ENCODE measurements at regions not wholly inside any gene's neighbourhood (a gene's known extent, or its start where the extent isn't known, plus 50 kb on each side); places are given as distances from the start of the nearest gene placed in this dataset.

GRCh38 chr9:101907466-101907865 lies 169.0 kb upstream of the GRIN3A start:
- TF ChIP-seq NFIC (IDR thresholded peaks at IDR 0.05): no peak
- TF ChIP-seq YY1 (IDR thresholded peaks at IDR 0.05; ENCODE audit: low read depth): no peak
- TF ChIP-seq TCF12 (IDR thresholded peaks at IDR 0.05; ENCODE audit: low read depth): no peak
- TF ChIP-seq CREB1 (IDR thresholded peaks at IDR 0.05; ENCODE audit: low read depth): no peak
- no peak for TF ChIP-seq CEBPB (IDR thresholded peaks at IDR 0.05)
- TF ChIP-seq EGR1 (IDR thresholded peaks at IDR 0.05): no peak
- no peak for TF ChIP-seq ZBTB7A (IDR thresholded peaks at IDR 0.05; ENCODE audit: low read depth)
- TF ChIP-seq TAF1 (IDR thresholded peaks at IDR 0.05; ENCODE audit: low read depth): no peak

GRCh38 chr9:101904845-101905244 lies 166.4 kb upstream of the GRIN3A start:
- TF ChIP-seq FOXM1 (IDR thresholded peaks at IDR 0.05; ENCODE audit: borderline replicate concordance, low read depth): no peak
- TF ChIP-seq YY1 (IDR thresholded peaks at IDR 0.05; ENCODE audit: low read depth): no peak
- no peak for TF ChIP-seq TAF1 (IDR thresholded peaks at IDR 0.05; ENCODE audit: low read depth)
- no peak for TF ChIP-seq EGR1 (IDR thresholded peaks at IDR 0.05)
- TF ChIP-seq NFIC (IDR thresholded peaks at IDR 0.05): no peak
- no peak for TF ChIP-seq RAD21 (IDR thresholded peaks at IDR 0.05; ENCODE audit: low read depth)
- no peak for TF ChIP-seq MAX (IDR thresholded peaks at IDR 0.05)
- TF ChIP-seq EP300 (IDR thresholded peaks at IDR 0.05; ENCODE audit: borderline replicate concordance): no peak
- TF ChIP-seq TEAD4 (IDR thresholded peaks at IDR 0.05): no peak
- TF ChIP-seq REST (IDR thresholded peaks at IDR 0.05; ENCODE audit: low read depth): no peak
- TF ChIP-seq USF1 (IDR thresholded peaks at IDR 0.05): no peak
- no peak for TF ChIP-seq CEBPB (IDR thresholded peaks at IDR 0.05)
- no peak for TF ChIP-seq CREB1 (IDR thresholded peaks at IDR 0.05; ENCODE audit: low read depth)
- TF ChIP-seq ZBTB7A (IDR thresholded peaks at IDR 0.05; ENCODE audit: low read depth): no peak

- no peak for TF ChIP-seq TEAD4 (IDR thresholded peaks at IDR 0.05)
These were observed 163.6 kb upstream of the GRIN3A start for GRCh38 chr9:101902051-101902450.

- TF ChIP-seq RAD21 (IDR thresholded peaks at IDR 0.05; ENCODE audit: low read depth) (no peak), MAX (IDR thresholded peaks at IDR 0.05) (no peak), CEBPB (IDR thresholded peaks at IDR 0.05) (no peak), EGR1 (IDR thresholded peaks at IDR 0.05) (no peak), FOXM1 (IDR thresholded peaks at IDR 0.05; ENCODE audit: borderline replicate concordance, low read depth) (no peak), YY1 (IDR thresholded peaks at IDR 0.05; ENCODE audit: low read depth) (no peak), TCF12 (IDR thresholded peaks at IDR 0.05; ENCODE audit: low read depth) (no peak), NFIC (IDR thresholded peaks at IDR 0.05) (no peak), ZBTB7A (IDR thresholded peaks at IDR 0.05; ENCODE audit: low read depth) (no peak), CREB1 (IDR thresholded peaks at IDR 0.05; ENCODE audit: low read depth) (no peak), EP300 (IDR thresholded peaks at IDR 0.05; ENCODE audit: borderline replicate concordance) (no peak)
These were observed 158.7 kb upstream of the GRIN3A start for GRCh38 chr9:101897196-101897595.

GRCh38 chr9:101893661-101894646 lies 155.5 kb upstream of the GRIN3A start:
- TF ChIP-seq ZBTB7A (IDR thresholded peaks at IDR 0.05; ENCODE audit: low read depth) (no peak), USF1 (IDR thresholded peaks at IDR 0.05) (no peak), FOXM1 (IDR thresholded peaks at IDR 0.05; ENCODE audit: borderline replicate concordance, low read depth) (no peak), CEBPB (IDR thresholded peaks at IDR 0.05) (no peak), RAD21 (IDR thresholded peaks at IDR 0.05; ENCODE audit: low read depth) (no peak), TCF12 (IDR thresholded peaks at IDR 0.05; ENCODE audit: low read depth) (no peak)

- TF ChIP-seq EGR1 (IDR thresholded peaks at IDR 0.05) (no peak), MAX (IDR thresholded peaks at IDR 0.05) (no peak), YY1 (IDR thresholded peaks at IDR 0.05; ENCODE audit: low read depth) (no peak), CREB1 (IDR thresholded peaks at IDR 0.05; ENCODE audit: low read depth) (no peak), TEAD4 (IDR thresholded peaks at IDR 0.05) (no peak), TCF12 (IDR thresholded peaks at IDR 0.05; ENCODE audit: low read depth) (no peak), FOXM1 (IDR thresholded peaks at IDR 0.05; ENCODE audit: borderline replicate concordance, low read depth) (no peak), RAD21 (IDR thresholded peaks at IDR 0.05; ENCODE audit: low read depth) (no peak), ZBTB7A (IDR thresholded peaks at IDR 0.05; ENCODE audit: low read depth) (no peak), CEBPB (IDR thresholded peaks at IDR 0.05) (no peak), NFIC (IDR thresholded peaks at IDR 0.05) (no peak), REST (IDR thresholded peaks at IDR 0.05; ENCODE audit: low read depth) (no peak), EP300 (IDR thresholded peaks at IDR 0.05; ENCODE audit: borderline replicate concordance) (no peak), TAF1 (IDR thresholded peaks at IDR 0.05; ENCODE audit: low read depth) (no peak), USF1 (IDR thresholded peaks at IDR 0.05) (no peak)
These were observed 143.1 kb upstream of the GRIN3A start for GRCh38 chr9:101881508-101881907.

Data from Ishikawa (cell line).